Activated naive CD4-positive, alpha-beta T cell treated with anti-CD3 and anti-CD28 coated beads, Interleukin-2, amount 10 ng/mL, durations not matched to agents 7 days and 5 days (primary cell): ENCODE measurements at regions not wholly inside any gene's neighbourhood (a gene's known extent, or its start where the extent isn't known, plus 50 kb on each side); places are given as distances from the start of the nearest gene placed in this dataset.

Source experiments
- CTCF ChIA-PET: fragments of 350-600 bp; sonication (Branson Sonifier 250); formaldehyde crosslinking; loops from one replicate; lab custom pipeline; 2021; ENCODE audit warnings: antibody characterized with exemption; lab: Charles Lee
- DNase-seq: peaks from one replicate; pipeline ENCODE4 v3.0.0-alpha.2; 2020
- H3K27ac Mint-ChIP-seq: one replicate; pipeline ENCODE4 v1.8.0; 2021; ENCODE audit warnings: mild to moderate bottlenecking, moderate library complexity, mixed read lengths
- H3K27me3 Mint-ChIP-seq: one replicate; pipeline ENCODE4 v1.8.0; 2021; ENCODE audit warnings: mild to moderate bottlenecking, mixed read lengths
- H3K36me3 Mint-ChIP-seq: one replicate; pipeline ENCODE4 v1.8.0; 2021; ENCODE audit warnings: mixed read lengths
- H3K4me1 Mint-ChIP-seq: one replicate; pipeline ENCODE4 v1.8.0; 2021; ENCODE audit warnings: mixed read lengths
- H3K4me3 Mint-ChIP-seq: one replicate; pipeline ENCODE4 v1.8.0; 2021; ENCODE audit warnings: mild to moderate bottlenecking, moderate library complexity, mixed read lengths
- H3K9me3 Mint-ChIP-seq: one replicate; pipeline ENCODE4 v1.8.0; 2021; ENCODE audit warnings: mixed read lengths

- H3K4me3 Mint-ChIP-seq = no peak overlapping the region
- no peaks in the 10 kb centered on the region for H3K4me1 Mint-ChIP-seq
- CTCF ChIA-PET = no interaction called here
- no peaks in the 10 kb centered on the region for H3K9me3 Mint-ChIP-seq
- H3K36me3 Mint-ChIP-seq = no peaks in the 10 kb centered on the region
- no peak for DNase-seq
- H3K27ac Mint-ChIP-seq = no peak overlapping the region
- peaks cover 23% of the 10 kb centered on the region for H3K27me3 Mint-ChIP-seq
Observed at GRCh38 chr5:77948476-77948875, 172.3 kb upstream of the TBCA start.

- CTCF ChIA-PET = no interaction called here
- DNase-seq = no peak
- Mint-ChIP-seq H3K9me3 (no peaks in the 10 kb centered on the region), H3K36me3 (no peaks in the 10 kb centered on the region), H3K27ac (no peak overlapping the region), H3K4me1 (no peaks in the 10 kb centered on the region), H3K27me3 (peaks cover 31% of the 10 kb centered on the region), H3K4me3 (no peak overlapping the region)
Observed at GRCh38 chr5:77947041-77947428, 170.9 kb upstream of the TBCA start.

GRCh38 chr5:77946381-77947040, 170.4 kb upstream of the TBCA start:
- Mint-ChIP-seq H3K27ac (no peak overlapping the region), H3K4me3 (no peak overlapping the region), H3K27me3 (peaks cover 32% of the 10 kb centered on the region), H3K9me3 (no peaks in the 10 kb centered on the region), H3K36me3 (no peaks in the 10 kb centered on the region), H3K4me1 (no peaks in the 10 kb centered on the region)
- CTCF ChIA-PET = interaction anchor here (0.6 kb wide), 1 partner anchor 119 kb away, joined by 4 read pairs; no protein-coding TSS in a partner anchor
- no peak for DNase-seq

GRCh38 chr5:77945874-77946273, 169.7 kb upstream of the TBCA start:
- CTCF ChIA-PET = no interaction called here
- DNase-seq = no peak
- H3K27ac Mint-ChIP-seq = no peak overlapping the region
- peaks cover 32% of the 10 kb centered on the region for H3K27me3 Mint-ChIP-seq
- H3K4me3 Mint-ChIP-seq = no peak overlapping the region
- no peaks in the 10 kb centered on the region for H3K9me3 Mint-ChIP-seq
- no peaks in the 10 kb centered on the region for H3K4me1 Mint-ChIP-seq
- no peaks in the 10 kb centered on the region for H3K36me3 Mint-ChIP-seq

GRCh38 chr5:77944757-77945340, 168.7 kb upstream of the TBCA start:
- Mint-ChIP-seq H3K27me3 (peaks cover 32% of the 10 kb centered on the region), H3K36me3 (no peaks in the 10 kb centered on the region), H3K27ac (no peak overlapping the region), H3K4me3 (no peak overlapping the region), H3K4me1 (no peaks in the 10 kb centered on the region), H3K9me3 (peaks cover 1% of the 10 kb centered on the region)
- CTCF ChIA-PET = no interaction called here
- no peak for DNase-seq

GRCh38 chr5:77943851-77944250, 167.7 kb upstream of the TBCA start:
- no peaks in the 10 kb centered on the region for H3K4me1 Mint-ChIP-seq
- peaks cover 30% of the 10 kb centered on the region for H3K27me3 Mint-ChIP-seq
- H3K4me3 Mint-ChIP-seq = no peak overlapping the region
- CTCF ChIA-PET = no interaction called here
- H3K27ac Mint-ChIP-seq = no peak overlapping the region
- DNase-seq = no peak
- peaks cover 1% of the 10 kb centered on the region for H3K9me3 Mint-ChIP-seq
- H3K36me3 Mint-ChIP-seq = no peaks in the 10 kb centered on the region

GRCh38 chr5:77942578-77943239, 166.6 kb upstream of the TBCA start:
- H3K27ac Mint-ChIP-seq = no peak overlapping the region
- peaks cover 38% of the 10 kb centered on the region for H3K27me3 Mint-ChIP-seq
- H3K4me1 Mint-ChIP-seq = peaks cover under 1% of the 10 kb centered on the region
- no peaks in the 10 kb centered on the region for H3K36me3 Mint-ChIP-seq
- DNase-seq = no peak
- no peak overlapping the region for H3K4me3 Mint-ChIP-seq
- CTCF ChIA-PET = no interaction called here
- H3K9me3 Mint-ChIP-seq = peaks cover 1% of the 10 kb centered on the region

- CTCF ChIA-PET = no interaction called here
- H3K36me3 Mint-ChIP-seq = no peaks in the 10 kb centered on the region
- peaks cover 18% of the 10 kb centered on the region for H3K4me1 Mint-ChIP-seq
- DNase-seq = no peak
- H3K27ac Mint-ChIP-seq = no peak overlapping the region
- no peak overlapping the region for H3K4me3 Mint-ChIP-seq
- peaks cover 1% of the 10 kb centered on the region for H3K9me3 Mint-ChIP-seq
- peaks cover 18% of the 10 kb centered on the region for H3K27me3 Mint-ChIP-seq
Observed at GRCh38 chr5:77937015-77937908, 161.1 kb upstream of the TBCA start.

GRCh38 chr5:77936365-77936693, 160.2 kb upstream of the TBCA start:
- Mint-ChIP-seq H3K36me3 (no peaks in the 10 kb centered on the region), H3K9me3 (peaks cover 1% of the 10 kb centered on the region), H3K4me3 (no peak overlapping the region), H3K27me3 (peaks cover 15% of the 10 kb centered on the region), H3K27ac (no peak overlapping the region), H3K4me1 (peaks cover 18% of the 10 kb centered on the region)
- DNase-seq = no peak
- CTCF ChIA-PET = no interaction called here

- CTCF ChIA-PET = no interaction called here
- Mint-ChIP-seq H3K4me1 (peaks cover 18% of the 10 kb centered on the region), H3K36me3 (no peaks in the 10 kb centered on the region), H3K9me3 (peaks cover 1% of the 10 kb centered on the region), H3K27me3 (peaks cover 15% of the 10 kb centered on the region), H3K4me3 (no peak overlapping the region), H3K27ac (peak overlapping the region; percentile 61)
- DNase-seq = peak; percentile 38
Observed at GRCh38 chr5:77935506-77936364, 159.6 kb upstream of the TBCA start.

- H3K4me1 Mint-ChIP-seq = peaks cover 8% of the 10 kb centered on the region
- H3K27me3 Mint-ChIP-seq = peaks cover 9% of the 10 kb centered on the region
- no peak overlapping the region for H3K4me3 Mint-ChIP-seq
- peaks cover 2% of the 10 kb centered on the region for H3K9me3 Mint-ChIP-seq
- no peak overlapping the region for H3K27ac Mint-ChIP-seq
- H3K36me3 Mint-ChIP-seq = peaks cover 2% of the 10 kb centered on the region
- DNase-seq = no peak
- CTCF ChIA-PET = no interaction called here
Observed at GRCh38 chr5:77928776-77929300, 152.7 kb upstream of the TBCA start.

- Mint-ChIP-seq H3K4me1 (peaks cover 8% of the 10 kb centered on the region), H3K4me3 (no peak overlapping the region), H3K27ac (no peak overlapping the region), H3K36me3 (peaks cover 2% of the 10 kb centered on the region), H3K27me3 (peaks cover 9% of the 10 kb centered on the region), H3K9me3 (peaks cover 2% of the 10 kb centered on the region)
- CTCF ChIA-PET = no interaction called here
- no peak for DNase-seq
Observed at GRCh38 chr5:77926337-77926736, 150.2 kb upstream of the TBCA start.

- no peak for DNase-seq
- H3K27ac Mint-ChIP-seq = peak overlapping the region; percentile 61
- CTCF ChIA-PET = no interaction called here
- H3K27me3 Mint-ChIP-seq = peaks cover 8% of the 10 kb centered on the region
- H3K4me3 Mint-ChIP-seq = no peak overlapping the region
- H3K9me3 Mint-ChIP-seq = peaks cover 2% of the 10 kb centered on the region
- H3K4me1 Mint-ChIP-seq = peaks cover 8% of the 10 kb centered on the region
- peaks cover 2% of the 10 kb centered on the region for H3K36me3 Mint-ChIP-seq
Observed at GRCh38 chr5:77925503-77925902, 149.4 kb upstream of the TBCA start.
